LoVo (cell line): ENCODE measurements at regions not wholly inside any gene's neighbourhood (a gene's known extent, or its start where the extent isn't known, plus 50 kb on each side); places are given as distances from the start of the nearest gene placed in this dataset.

Experiments used
- DNase-seq: peaks from one replicate; pipeline ENCODE4 v3.0.0-alpha.2; 2016; ENCODE audit warnings: low spot score

DNA sequence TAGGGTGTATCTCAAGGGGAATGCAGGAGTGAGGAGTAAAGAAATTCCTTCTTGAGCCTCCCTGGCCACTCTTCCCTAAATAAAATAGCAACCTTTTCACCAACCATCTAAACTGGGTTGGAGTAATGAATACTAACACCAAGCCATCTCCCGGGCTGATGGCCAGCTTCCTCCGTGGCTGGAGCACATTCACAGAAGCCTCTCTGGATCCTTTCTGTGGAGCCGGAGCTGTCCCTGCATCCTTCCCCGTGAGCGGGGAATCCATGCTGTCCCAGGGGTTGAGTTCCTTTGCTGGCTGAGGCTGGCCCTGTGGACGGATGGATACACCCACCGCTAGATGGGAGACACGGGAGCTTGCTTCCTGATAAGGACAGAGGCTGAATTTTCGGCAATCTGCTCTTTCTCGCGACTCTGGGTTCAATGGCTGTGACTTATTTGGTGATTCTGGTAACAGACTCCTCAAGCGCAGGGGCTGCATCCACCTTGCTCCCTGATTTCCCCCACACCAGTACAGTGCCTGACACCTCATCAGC, 370.3 kb downstream of the ZNF536 start:
- DNase-seq: no peak

DNA sequence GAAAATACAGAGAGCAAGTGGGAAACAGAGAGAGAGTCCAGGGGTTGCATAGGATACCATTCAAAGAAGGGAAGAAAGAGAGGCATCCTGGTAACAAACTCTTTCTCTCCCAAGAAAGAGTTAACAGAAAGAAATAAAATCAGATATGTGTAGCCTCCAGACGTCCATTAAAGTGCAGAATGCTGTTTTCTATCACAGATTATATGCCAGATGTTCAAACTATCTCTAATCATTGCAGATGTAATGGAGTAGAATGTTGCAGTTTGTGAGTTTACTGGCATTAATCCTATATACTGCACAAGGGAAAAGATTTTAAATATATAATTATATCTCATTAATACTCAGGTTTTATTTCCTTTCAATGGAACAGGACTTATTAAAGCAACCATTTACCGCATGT, 369.4 kb downstream of the ZNF536 start:
- DNase-seq: no peak

DNA sequence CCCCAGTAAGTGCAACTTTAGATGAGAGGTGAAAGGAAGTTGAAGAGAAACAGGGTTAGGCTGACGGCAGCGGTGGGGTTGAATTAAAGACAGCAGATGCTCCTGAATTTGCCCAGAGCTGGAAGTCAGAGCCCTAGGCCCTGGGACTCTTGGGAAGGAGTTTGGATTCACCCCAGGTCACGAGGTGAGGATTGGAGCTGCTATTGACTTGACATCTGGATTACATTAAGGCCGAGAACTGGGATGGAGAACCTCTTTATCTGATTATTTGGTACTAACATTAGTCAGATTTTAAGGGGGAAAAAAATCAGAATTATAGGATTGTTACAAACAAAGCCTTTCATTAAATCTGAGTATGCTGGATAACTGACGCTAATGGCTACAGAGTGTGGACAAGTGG, 367.2 kb downstream of the ZNF536 start:
- DNase-seq: no peak

DNA sequence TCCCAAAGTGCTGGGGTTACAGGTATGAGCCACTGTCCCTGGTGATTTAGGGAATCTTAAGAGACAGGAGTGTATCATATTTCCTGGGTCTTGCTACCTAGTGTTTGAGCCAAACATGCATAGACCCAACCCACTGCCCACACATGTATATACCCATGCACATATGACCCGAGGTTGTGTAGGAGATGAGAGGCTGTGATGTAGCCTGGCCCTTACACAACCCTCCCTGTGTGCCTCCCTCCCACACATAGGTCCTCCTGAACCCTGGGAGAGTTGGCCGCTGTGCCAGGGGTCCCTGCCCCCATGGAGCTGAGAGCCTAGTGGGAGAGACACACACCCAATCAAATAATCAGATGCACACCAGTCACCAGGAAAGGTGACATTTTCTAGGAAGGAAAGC, 365.9 kb downstream of the ZNF536 start:
- DNase-seq: no peak

DNA sequence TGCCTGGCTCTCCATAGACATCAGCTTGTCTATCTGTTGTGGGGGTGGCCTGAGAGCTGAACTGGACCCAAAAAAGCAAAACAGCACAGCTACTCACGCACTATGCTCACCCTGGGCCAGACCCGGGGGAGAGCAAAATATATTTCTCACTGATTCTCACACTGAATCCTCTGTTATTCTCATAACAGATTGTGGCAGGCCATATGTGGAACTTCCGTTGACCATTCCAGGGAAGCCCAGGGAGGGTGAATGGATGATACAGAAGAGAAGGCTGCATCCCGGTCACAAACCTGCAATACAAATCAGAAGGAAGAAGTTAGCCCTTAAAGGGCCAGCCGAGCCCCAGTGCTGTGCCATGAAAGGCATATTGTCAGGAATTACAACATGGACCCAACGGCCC, 362.5 kb downstream of the ZNF536 start:
- DNase-seq: no peak

DNA sequence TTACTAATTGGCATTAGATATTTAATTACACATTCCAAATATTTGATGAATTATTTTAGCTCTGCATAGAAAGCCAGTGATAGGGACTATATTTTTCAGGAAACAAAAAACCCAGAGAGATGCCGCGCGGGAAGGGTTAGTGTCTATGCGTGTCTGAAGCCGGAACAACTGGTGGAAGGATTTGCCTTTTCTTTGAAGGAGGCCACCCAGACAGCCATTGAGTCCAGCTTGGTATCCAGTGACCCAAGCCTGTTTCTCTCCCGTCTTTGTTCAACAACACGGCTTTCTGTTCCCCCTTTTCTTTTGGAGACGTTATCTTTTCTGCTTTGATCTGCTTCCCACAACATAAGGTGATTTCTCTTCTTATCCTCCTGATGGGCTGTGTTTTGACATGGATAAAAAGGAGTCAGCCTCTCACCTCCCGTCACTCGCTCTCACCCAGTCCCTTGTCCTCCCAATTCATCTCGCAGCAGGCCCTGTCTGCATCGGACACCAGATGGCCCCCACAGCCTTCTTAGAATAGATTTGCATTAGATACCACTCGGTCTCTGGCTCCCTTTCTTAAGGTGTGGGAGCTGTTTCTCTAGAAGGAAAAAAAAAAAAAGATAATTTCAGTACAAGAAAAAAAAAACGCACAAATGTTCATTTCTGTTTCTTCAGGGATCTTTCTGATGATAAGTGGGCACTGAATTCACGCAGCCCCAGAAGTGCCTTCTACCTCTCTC, 361.8 kb downstream of the ZNF536 start:
- DNase-seq: no peak

DNA sequence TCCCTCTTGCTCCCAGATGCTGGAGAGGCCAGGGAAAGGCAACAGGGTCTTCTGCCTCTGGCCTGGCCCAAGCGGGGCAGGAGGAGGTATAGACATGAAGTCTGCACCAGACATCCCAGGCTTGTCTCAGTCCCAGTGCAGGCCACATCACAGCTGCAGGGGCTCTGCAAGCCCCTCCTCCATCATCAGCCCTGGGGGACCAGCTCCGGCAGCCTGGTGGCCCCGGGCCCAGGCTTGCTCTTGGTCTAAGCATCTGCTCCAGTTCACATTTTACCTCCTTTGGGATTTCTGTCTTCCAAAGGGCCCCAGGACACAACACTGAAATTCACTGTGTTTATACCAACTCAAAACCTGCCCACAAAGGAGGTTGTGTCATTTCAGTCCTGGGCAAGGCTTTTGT, 359.4 kb downstream of the ZNF536 start:
- DNase-seq: no peak

DNA sequence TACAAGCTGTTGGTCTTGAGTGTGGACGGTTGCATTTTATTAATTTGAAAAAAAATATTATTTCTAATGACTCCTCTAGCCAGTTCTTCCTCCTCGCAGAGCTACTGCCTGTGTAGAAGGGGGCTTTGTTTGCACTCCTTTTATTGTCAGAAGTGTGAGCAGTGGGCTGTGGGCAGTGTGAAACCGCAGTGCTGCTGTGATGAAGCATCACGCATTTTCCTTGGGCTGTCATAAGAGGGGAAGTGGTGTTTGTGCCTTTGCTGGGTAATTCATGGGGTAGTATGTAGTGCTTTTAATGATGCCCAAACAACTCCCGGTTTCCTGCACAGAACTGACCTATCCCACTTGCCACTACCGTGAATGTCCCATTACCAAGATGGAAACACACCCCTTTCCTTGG, 357.3 kb downstream of the ZNF536 start:
- DNase-seq: no peak

DNA sequence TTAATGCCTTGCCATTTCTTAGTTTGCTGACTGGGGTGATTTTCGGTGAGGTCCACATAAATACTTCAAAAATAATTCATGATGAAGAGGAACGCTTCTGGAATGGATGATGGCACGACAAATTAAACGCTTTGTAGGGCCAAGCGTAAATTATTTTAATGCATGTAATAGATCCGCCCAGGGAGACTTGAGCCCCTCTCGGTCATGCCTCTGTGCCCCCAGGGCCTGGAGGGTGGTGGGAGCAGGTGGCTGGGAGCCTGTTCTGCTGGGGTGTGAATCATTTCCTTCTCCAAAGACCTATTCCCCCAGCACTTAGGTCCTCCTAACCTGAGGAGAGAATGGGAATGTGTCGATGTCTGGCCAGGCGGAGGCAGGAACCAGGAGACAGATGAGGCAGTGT, 350.6 kb downstream of the ZNF536 start:
- DNase-seq: no peak

DNA sequence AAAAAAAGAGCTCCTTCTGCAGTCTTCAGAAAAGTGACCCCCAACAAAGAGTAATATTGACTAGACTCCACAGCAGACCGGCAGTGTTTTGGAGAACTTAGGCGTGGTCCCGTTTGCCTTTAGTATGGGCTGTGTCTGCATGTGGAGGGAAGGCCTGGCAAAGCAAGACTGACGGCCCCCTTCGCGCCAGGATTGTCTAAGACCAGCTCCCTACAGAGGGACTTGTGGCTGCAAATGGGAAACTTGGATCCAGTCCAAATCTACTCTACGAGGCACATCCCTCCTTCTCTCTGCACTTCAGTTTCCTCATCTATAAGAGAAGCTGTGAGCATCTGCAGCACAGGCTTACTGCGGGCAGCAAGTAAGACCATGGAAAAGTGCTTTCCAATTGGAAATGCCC, 350.0 kb downstream of the ZNF536 start:
- no peak for DNase-seq

DNA sequence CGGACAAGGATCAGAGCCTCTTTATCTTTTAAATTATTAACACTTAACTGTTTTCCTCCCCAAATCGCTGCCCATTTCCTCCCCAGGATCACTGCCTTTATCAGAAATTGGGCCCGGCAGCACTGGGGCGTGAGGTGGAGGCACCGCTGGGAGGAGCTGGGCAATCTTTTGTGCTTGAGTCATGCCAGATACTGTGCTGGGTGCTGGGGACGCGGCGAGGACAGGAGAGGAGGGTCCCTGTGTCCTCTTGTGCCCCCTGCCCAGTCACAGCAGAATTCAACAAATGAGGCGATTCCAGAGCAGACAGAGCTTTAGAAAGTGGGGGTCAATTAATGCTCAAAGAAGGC, 347.8 kb downstream of the ZNF536 start:
- no peak for DNase-seq

DNA sequence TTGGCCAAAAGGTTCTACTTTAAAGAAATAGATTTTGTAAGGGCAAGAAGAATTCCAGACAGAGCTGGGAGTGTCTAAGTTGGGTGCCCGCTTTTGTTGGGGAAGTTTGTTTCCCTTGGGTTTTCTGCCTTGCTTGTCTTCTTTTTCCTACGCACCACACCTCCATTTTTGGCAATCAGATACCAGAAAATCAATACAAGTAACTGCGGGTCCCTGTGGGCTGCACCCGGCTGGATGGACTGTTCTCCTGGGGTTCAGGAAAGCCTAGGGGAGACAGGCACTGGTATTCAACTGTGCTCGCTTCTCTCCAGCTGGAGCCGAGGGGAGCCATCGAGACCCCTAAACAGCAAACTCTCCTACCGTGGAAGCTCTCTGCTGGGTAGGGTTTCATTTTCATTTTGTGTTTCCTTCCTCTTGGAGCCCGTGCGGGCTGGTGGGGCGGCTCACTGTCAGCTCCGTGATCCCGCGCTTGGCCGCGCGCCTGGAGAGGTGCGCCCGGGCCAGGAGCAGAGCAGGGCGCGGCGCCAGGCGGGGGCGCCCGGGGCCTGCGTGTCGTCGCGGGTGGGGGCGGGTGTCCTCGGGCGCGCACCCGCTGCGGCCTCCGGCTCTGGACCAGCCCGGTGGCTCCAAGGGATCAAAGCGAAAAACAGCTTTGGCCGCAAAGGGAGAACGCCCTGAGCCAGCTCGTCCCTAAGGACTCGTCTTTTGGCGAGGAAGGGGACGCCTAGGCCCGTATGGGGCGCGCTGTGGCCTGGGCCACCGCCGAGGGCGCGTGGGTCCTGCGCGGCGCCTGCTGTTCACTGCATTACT, 347.2 kb downstream of the ZNF536 start:
- DNase-seq: no peak

DNA sequence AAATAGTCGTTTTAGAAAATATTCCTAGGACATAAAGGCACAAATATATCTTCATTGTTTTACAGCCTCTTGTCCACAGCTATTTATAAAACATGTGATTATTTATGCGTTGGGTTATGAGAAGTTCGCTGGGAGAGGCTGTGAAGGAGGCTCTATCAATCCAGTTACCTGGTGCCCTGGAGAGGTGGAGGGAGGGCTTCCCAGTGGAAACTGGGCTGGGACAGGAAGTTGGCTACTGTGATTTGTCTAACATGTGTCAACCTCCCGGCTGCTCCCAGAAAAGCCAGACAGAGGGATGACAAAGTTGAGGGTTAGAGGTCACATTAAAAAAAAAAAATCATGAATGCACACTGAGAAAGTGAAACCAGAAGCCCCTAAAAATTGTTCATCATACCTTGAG, 346.5 kb downstream of the ZNF536 start:
- no peak for DNase-seq

DNA sequence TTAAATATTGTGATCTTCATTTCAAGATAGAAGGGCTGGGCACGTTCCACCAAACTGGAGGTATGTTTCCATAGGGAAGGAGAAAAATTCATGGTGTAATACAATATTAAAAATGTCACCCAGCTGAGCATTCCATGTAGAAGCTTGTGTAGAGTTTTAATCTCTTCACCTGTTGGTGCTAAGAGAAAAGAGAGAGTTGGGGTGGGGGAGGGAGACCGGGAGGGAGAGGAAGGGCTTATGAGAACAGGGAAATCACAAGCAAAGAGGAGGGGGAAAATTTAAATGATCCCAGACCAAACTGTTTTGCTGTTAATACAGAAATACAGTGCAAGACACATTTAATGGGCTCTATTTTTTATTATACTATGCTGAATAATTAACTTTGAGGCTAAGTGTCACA, 345.8 kb downstream of the ZNF536 start:
- DNase-seq: no peak

DNA sequence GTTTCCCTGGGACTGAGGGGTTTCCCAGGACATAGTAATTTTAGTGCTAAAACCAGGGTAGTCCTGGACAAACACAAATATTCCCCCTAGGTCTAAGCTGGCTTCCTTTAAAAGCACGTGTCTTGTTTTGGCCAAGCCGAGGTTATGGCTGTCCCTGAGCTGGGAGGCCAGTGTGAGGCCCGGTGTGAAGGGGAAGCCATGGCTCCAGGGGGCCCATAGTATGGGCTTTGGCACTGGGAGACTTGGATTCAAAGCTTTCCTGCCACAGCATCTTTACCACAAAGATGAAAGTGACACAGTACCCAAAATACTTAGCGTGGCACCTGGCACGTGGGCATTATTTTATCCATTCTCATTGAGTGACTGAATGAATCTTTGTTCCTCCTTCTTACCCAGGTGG, 345.2 kb downstream of the ZNF536 start:
- DNase-seq: no peak

DNA sequence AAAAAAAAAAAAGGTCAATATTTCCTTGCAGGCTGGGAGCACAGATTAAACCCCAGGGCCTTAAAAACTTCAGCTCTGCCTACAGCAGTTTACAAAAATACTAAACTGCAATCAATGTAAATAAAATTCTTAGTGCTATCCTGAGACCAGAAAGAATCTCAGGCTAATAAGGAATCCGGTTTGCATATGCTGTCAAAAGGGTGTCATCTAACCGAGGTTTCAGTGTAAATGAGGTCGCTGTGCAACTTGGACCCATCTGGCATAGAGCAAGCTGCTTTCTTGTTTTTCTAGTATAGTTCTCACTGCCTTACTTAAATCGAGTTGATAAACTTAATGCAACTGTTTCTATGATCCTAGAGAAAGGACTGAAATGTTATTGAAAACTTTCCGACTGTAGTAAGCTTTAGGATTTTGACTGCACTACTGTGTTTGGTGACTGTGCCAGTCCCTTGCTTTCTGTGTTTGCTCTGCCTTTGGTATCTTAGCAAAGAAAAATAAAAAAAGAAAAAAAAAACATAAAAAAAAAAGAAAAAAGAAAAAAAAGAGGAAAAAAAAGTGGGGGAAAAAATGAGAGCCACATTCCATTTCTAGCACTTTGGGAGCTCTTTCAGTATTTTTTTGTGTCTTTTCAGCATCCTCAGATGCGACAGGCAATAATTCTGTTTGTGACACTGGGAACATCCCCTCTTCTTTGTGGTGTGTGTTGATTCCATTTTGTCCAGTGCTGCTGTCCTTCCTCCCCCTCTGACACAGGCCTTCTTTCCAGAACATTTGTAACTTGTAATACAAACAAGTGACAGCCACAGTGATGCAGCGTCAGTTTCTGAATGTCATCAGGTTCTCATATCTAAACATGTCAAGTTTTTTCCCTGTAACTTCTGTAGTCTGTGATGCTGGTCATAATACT, 340.5 kb downstream of the ZNF536 start:
- DNase-seq: no peak

DNA sequence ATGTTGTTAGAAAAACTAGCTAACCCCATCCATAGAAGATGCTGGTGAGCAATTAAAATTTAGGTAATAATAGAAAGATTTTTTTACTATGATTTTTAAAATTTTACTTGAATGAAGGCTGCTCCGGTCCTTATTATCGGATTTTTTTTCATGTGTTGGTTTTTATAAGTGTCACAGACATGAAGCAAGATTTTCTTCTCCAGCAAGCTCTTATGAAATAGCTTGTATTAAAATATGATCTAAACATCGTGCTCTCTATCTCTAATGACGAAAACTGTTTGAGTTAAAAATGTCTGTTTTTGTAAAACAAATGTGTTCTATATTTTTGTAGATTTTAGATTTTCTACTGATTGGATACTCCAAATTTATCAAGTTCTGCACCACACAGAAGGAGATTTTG, 339.6 kb downstream of the ZNF536 start:
- DNase-seq: no peak

DNA sequence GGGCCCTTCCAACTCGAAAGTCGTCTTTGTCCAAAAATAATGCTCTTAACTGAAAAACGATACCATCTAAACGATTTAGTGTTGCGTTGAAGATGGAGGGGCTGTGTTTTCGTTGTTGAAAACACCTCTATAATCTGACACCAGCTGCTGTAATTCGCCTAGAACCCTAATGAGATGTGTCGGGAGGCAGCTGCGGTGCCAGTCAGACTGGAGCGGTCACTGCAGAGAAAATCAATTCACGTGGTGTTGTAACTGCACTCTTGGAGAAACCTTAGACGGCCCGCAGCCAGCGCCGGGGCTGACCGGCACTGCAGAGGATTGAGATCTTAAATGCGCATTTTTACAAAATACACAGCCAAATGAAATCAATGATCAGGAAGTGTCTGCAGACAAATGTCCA, 339.1 kb downstream of the ZNF536 start:
- no peak for DNase-seq

DNA sequence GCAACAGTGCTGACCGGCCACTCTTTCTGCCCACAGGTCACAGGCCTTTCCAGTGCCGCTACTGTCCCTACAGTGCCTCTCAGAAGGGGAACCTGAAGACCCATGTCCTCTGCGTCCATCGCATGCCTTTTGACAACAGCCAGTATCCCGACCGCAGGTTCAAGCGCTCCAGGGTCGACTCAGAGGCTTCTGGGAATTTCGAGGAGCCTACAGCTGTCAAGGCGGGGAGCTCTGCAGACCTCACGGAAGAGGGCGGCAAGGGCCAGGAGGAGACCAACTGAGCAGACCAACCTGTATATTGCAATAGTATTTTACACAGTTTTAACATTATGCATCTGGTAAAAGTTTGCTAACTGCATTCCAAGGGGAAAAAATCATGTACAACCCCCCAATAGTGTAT, 338.5 kb downstream of the ZNF536 start:
- no peak for DNase-seq

DNA sequence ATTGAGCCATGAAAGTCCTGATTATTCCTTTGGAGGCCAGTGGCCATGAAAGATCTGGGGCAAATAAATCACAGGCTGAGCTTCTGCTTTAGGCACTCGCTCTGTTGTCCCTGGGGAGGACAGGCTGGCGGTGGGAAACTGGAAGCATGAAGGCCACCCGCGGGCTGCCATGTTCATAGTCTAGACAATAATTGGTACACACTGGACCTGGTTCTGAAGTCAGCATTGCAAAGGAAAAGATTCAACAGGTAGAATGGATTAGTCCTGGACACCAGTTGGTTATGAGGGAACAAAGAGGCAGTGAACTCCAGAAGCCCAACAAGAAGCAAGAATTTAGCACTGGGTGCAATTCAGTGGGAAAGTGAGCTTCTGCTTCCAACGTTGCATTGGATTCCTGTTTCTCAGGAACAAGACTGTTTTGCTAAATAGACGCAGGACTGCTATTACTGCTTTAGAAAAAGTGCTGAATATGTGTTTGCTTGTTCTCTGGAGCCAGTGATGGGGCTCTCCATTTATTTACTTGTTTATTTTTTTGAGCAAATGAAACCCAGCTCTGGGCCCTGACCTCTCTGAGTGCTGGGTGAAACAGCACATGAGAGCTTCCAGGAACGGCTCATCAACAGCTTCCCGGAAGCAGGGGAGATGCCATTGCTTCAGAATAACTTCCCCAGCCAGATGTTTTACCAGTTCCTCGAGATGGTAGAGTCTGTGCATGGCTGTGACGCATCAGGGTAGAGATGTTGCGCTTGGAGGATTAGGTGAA, 336.4 kb downstream of the ZNF536 start:
- no peak for DNase-seq

DNA sequence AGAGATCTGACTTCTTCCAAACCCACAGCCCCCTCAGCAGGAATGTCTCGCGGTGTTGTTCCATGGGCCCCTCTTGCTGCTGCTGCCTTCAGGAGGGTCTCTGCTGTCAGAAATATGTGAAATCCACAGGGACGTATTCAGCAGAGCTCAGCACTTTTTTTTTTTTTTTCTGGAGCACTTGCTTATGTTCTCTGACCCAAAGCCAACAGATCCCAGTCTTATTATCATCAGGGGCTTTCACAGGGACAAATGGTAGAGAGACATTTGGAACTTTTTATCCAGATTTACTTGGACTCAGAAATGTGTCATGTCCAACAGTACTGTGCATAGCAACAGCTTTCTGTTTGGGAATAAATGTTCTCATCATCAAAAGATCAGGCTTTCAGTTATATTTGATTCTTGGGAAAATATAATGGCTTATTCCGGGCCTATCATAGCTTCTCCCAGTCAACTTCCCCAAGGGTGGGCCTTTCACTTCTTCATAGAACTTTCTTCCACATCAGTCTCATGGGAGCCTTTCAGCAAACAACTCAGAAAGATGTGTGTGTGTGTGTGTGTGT, 332.7 kb downstream of the ZNF536 start:
- no peak for DNase-seq

DNA sequence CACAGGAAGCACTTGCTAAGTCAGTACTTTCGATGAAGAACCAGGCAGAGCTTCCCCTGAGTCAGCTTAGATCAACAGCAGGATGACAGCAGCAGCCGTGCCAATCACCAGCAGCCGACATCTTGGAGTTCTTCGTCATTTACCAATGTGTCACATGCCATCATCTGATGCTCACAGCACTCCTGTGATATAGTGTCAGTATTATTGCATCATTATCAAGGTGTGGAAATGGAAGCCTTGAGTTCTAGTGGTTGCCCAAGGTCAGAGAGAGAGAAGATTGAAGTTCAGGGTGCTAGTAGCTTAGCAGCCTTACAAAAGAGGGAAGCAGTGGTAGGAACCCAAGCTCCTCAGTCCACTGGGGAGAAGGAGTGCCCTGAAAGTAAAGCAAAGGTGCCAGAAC, 331.5 kb downstream of the ZNF536 start:
- DNase-seq: no peak
